ENCODE measurements at regions not wholly inside any gene's neighbourhood (a gene's known extent, or its start where the extent isn't known, plus 50 kb on each side); places are given as distances from the start of the nearest gene placed in this dataset.

DNA sequence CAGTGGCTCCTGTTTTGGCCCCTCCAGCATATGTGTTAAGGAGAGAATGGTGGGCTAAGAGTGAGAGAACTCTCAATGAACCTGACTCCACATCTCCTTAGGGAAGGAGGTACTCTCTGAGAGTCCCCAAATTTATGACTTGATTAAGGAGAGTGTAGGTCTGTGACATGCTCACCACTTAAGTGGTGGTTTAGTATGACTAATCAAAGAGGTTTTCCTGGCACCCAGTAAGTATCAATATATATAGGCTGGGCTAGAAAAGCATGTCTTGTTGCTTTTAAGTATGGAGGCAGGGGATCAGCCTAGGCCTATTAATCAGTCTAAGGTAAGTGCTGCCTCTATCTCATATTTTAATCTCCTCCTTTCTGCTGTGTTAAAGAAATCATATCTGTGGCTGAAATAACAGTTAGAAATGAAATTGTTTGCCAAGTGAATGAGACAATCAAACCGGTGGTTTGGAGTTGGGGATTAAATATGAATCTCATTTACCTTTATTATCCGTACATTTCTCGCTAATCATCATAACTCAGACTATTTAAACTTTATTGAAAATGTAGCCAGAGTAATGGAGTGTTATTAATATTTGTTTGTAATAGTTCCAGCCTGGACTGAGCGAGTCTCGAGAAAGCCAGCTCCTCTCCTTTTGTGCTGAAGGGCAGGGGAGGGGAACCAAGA is 107.7 kb upstream of the MEIS1 start:
- no peak for DNase-seq
- no peaks in the 10 kb centered on the region for H3K4me1 Mint-ChIP-seq (ENCODE audit: low read depth)
- no peak overlapping the region for H3K4me3 Mint-ChIP-seq
- no peaks in the 10 kb centered on the region for H3K9me3 Mint-ChIP-seq
- H3K27ac Mint-ChIP-seq, result no peak overlapping the region
- no peaks in the 10 kb centered on the region for H3K36me3 Mint-ChIP-seq (ENCODE audit: low read depth)
- no peaks in the 10 kb centered on the region for H3K27me3 Mint-ChIP-seq

DNA sequence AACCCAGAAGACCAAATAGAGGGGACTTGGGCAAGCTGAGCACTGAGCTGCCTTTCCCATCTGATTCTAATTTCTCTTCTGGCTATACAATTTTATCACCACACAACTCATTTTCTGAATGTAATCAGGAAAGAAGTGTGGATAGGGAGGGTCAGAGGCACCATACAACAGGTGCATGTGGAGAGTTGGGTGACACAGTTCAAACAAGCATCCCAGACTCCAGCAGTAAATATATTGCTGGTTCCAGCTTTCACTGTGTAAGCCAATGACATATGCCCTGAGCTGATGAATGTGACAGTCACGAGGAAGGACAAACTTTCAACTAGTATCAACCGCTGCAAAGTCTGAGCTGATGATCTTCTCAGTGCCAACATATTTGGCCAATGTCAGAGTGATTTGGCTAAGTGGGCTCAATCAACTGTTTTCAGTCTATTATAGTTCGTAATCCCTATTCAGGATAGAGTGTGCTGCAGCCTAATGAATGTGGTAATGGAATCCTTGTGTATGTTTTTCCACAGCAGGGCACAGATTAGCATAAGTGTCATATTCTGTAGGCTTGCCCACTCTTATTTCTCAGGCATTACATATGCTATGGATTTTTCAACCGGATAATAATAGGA is 109.9 kb upstream of the MEIS1 start:
- Mint-ChIP-seq H3K27me3 (no peaks in the 10 kb centered on the region), H3K27ac (no peak overlapping the region), H3K9me3 (no peaks in the 10 kb centered on the region), H3K36me3 (ENCODE audit: low read depth) (no peaks in the 10 kb centered on the region), H3K4me1 (ENCODE audit: low read depth) (no peaks in the 10 kb centered on the region), H3K4me3 (no peak overlapping the region)
- DNase-seq, result no peak

- Mint-ChIP-seq H3K27me3 (no peaks in the 10 kb centered on the region), H3K9me3 (peaks cover under 1% of the 10 kb centered on the region), H3K4me1 (ENCODE audit: low read depth) (no peaks in the 10 kb centered on the region), H3K4me3 (no peak overlapping the region), H3K27ac (no peak overlapping the region), H3K36me3 (ENCODE audit: low read depth) (no peaks in the 10 kb centered on the region)
- DNase-seq, result no peak
Observed at GRCh38 chr2:66324356-66324755, 110.6 kb upstream of the MEIS1 start.

DNA sequence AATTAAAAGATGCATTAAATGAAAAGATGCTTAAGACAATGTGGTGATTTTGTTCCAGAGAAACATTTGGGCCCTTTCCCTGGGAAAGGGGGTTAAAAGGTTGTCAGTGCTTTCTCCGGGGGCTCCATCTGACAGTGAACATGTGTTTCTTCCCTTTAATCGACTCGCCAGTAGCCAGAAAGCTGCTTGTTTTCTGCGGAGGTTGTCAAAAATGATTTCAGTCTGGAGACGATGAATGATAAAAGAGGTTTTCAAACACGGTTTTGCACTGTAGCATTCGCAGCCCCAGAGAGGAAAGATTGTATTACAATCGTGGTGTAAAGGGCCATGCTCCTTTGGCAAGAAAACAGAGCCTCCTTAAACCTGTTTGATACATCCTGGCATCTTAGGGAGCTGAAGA is 111.5 kb upstream of the MEIS1 start:
- Mint-ChIP-seq H3K27me3 (no peaks in the 10 kb centered on the region), H3K27ac (no peak overlapping the region), H3K4me1 (ENCODE audit: low read depth) (no peaks in the 10 kb centered on the region), H3K36me3 (ENCODE audit: low read depth) (no peaks in the 10 kb centered on the region), H3K4me3 (no peak overlapping the region), H3K9me3 (peaks cover 3% of the 10 kb centered on the region)
- no peak for DNase-seq

GRCh38 chr2:66322506-66323260 is 112.2 kb upstream of the MEIS1 start:
- H3K4me3 Mint-ChIP-seq, result no peak overlapping the region
- peaks cover 3% of the 10 kb centered on the region for H3K9me3 Mint-ChIP-seq
- no peaks in the 10 kb centered on the region for H3K4me1 Mint-ChIP-seq (ENCODE audit: low read depth)
- H3K27me3 Mint-ChIP-seq, result no peaks in the 10 kb centered on the region
- H3K27ac Mint-ChIP-seq, result no peak overlapping the region
- H3K36me3 Mint-ChIP-seq (ENCODE audit: low read depth), result no peaks in the 10 kb centered on the region
- no peak for DNase-seq

GRCh38 chr2:66318009-66318561 is 116.8 kb upstream of the MEIS1 start:
- no peaks in the 10 kb centered on the region for H3K4me1 Mint-ChIP-seq (ENCODE audit: low read depth)
- H3K36me3 Mint-ChIP-seq (ENCODE audit: low read depth), result no peaks in the 10 kb centered on the region
- no peak overlapping the region for H3K27ac Mint-ChIP-seq
- no peaks in the 10 kb centered on the region for H3K27me3 Mint-ChIP-seq
- DNase-seq, result no peak
- no peak overlapping the region for H3K4me3 Mint-ChIP-seq
- H3K9me3 Mint-ChIP-seq, result peaks cover 7% of the 10 kb centered on the region

DNA sequence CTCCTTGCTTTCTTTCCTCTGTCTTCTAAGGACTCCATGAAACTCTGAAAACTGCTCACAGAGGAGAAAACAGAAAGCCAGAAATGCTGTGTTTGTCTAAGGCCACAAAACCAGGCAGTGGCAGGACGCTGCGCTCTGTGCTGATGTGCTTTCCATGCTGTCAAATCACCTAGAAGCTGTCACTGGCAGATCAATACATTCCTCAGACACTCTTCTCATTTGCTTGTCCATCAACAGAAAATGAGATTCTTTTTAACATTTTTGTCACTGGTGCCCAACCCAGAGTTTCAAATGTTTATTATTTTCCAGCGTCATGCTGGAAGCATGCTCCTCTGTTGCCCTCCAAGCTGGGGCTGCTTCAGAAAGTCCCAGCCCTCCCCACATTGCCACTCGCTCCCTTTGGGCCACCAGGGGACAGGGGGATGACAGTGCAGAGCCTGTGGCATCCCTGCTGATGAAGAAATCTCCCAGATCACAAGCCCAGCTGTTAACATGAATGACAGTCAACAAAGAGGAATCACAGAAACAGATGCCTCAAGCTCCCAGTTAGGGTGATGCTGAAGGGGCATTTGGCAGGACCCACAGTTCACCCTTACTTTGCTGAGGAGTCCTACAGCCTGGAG is 117.5 kb upstream of the MEIS1 start:
- no peak overlapping the region for H3K27ac Mint-ChIP-seq
- no peaks in the 10 kb centered on the region for H3K36me3 Mint-ChIP-seq (ENCODE audit: low read depth)
- H3K27me3 Mint-ChIP-seq, result no peaks in the 10 kb centered on the region
- H3K4me1 Mint-ChIP-seq (ENCODE audit: low read depth), result no peaks in the 10 kb centered on the region
- H3K4me3 Mint-ChIP-seq, result no peak overlapping the region
- H3K9me3 Mint-ChIP-seq, result peaks cover 7% of the 10 kb centered on the region
- no peak for DNase-seq

DNA sequence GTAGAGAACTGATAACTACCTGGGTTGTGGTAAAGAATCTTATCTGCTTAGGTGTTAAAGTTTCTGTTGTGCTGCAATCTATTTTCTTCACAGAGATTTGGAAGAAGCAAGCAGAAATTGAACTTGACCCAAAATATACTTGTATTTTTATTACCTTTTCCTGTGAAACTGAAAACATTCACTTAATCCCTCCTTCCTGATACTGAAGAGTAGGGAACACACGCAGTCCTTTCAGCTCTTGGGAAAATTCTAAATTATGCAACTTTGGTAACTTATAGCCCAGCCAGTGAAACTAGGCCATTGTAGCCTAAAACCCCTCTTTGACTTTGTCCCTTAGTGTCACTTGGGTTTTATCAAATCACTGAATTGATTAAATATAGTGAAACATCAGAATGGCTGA is 128.4 kb upstream of the MEIS1 start:
- DNase-seq, result no peak
- H3K36me3 Mint-ChIP-seq (ENCODE audit: low read depth), result no peaks in the 10 kb centered on the region
- H3K4me3 Mint-ChIP-seq, result no peak overlapping the region
- no peaks in the 10 kb centered on the region for H3K4me1 Mint-ChIP-seq (ENCODE audit: low read depth)
- peaks cover 18% of the 10 kb centered on the region for H3K9me3 Mint-ChIP-seq
- H3K27me3 Mint-ChIP-seq, result no peaks in the 10 kb centered on the region
- no peak overlapping the region for H3K27ac Mint-ChIP-seq

- Mint-ChIP-seq H3K27ac (no peak overlapping the region), H3K9me3 (peaks cover 18% of the 10 kb centered on the region), H3K4me3 (no peak overlapping the region), H3K27me3 (no peaks in the 10 kb centered on the region), H3K36me3 (ENCODE audit: low read depth) (no peaks in the 10 kb centered on the region), H3K4me1 (ENCODE audit: low read depth) (no peaks in the 10 kb centered on the region)
- DNase-seq, result no peak
Observed at GRCh38 chr2:66305718-66306117, 129.2 kb upstream of the MEIS1 start.

DNA sequence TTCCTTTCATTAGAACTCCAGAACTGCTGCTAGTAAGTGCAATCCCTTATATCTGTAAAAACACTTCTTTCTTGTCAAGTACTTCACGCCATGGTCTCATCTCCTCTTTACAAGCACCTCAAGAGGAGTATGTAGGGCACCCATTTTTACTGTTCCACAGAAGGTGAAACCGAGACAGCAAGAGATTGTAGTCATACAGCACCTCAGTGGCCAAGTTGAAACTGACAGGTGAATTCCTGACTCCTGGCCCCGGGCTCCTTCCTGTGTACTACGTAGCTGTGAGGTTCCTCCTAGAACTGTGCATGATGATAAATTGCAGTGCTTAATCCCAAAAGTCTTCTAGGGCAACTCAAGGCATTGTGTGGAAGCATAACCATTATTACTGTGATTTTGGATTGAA is 131.5 kb upstream of the MEIS1 start:
- Mint-ChIP-seq H3K9me3 (peaks cover 9% of the 10 kb centered on the region), H3K36me3 (ENCODE audit: low read depth) (no peaks in the 10 kb centered on the region), H3K4me1 (ENCODE audit: low read depth) (no peaks in the 10 kb centered on the region), H3K4me3 (no peak overlapping the region), H3K27me3 (no peaks in the 10 kb centered on the region), H3K27ac (no peak overlapping the region)
- DNase-seq, result no peak

- Mint-ChIP-seq H3K9me3 (peaks cover 3% of the 10 kb centered on the region), H3K27me3 (no peaks in the 10 kb centered on the region), H3K27ac (no peak overlapping the region), H3K4me3 (no peak overlapping the region), H3K4me1 (ENCODE audit: low read depth) (no peaks in the 10 kb centered on the region), H3K36me3 (ENCODE audit: low read depth) (no peaks in the 10 kb centered on the region)
- no peak for DNase-seq
Observed at GRCh38 chr2:66301767-66302140, 133.2 kb upstream of the MEIS1 start.

DNA sequence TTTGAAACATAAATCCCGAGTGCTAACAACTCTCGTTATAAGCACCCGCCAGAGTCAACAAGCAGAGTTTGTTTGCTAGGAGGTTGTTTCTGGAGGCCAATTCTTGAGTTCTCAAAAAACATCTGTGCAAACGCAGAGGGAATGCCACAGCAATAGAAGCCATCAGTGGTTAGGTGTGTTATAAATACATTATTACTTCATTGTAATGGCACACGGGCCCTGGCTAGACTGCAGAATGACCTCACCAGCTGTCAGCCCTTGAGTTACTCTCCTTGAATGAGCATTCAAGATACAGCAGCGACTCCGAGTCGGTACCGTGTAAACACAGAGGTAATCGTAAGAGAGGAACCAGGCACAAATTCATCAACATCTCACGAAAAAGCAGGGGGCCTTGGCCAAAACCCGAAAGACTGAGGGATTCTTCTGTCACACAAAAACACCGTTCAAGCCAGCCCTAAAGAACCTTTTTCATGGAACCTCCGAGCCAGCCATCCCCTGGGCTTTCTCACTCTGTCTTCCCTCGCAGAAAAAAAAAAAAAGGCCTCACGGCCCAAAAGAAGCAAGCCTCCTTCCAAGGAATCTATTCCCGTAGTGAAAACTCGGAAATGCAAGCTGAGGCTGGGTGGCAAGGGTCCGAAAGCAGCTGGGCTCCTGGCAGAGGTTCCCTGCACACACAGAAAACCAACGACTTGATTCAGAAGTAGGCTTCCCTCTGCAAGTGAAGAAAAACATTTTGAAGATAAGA is 133.7 kb upstream of the MEIS1 start:
- no peak overlapping the region for H3K4me3 Mint-ChIP-seq
- H3K27me3 Mint-ChIP-seq, result no peaks in the 10 kb centered on the region
- DNase-seq, result no peak
- no peak overlapping the region for H3K27ac Mint-ChIP-seq
- H3K36me3 Mint-ChIP-seq (ENCODE audit: low read depth), result no peaks in the 10 kb centered on the region
- no peaks in the 10 kb centered on the region for H3K4me1 Mint-ChIP-seq (ENCODE audit: low read depth)
- peaks cover 2% of the 10 kb centered on the region for H3K9me3 Mint-ChIP-seq

DNA sequence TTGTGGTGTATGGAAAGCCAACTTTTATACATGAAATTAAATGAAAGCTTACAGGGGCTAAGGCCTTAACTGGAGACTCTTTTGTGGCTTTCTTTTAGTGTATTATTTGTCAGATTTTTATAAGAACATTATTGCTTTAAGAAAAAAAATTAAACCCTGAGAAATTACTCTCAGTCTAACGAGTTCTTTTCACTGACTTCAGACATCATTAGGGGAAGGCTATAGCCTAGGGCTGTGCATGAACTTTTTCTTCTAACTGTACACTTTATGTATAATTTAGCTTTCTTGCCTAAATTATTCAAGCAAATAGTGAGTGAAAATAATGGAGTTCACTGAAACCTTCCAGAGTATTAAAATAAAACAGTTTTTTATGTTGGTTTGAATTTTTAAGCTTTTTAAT is 151.1 kb upstream of the MEIS1 start:
- Mint-ChIP-seq H3K36me3 (ENCODE audit: low read depth) (no peaks in the 10 kb centered on the region), H3K4me1 (ENCODE audit: low read depth) (no peaks in the 10 kb centered on the region)

DNA sequence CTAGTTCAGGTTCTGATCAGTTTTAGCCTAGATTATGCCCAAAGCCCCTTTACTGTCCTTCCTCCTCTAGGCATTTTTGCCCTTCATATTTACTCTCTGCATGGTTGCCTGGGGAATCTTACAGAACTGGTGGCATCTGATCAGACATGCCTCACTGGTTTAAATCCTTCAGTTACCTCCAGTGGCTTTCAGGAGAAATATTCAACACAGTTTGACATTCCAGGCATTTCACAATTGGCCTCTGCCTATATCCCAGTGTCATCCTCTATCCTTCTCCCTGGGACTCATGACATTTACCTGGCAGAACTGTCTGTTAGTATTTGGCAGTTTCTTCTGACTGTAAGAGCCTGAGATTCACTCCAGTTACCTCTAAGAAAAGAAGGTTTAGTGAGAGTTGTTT is 152.9 kb upstream of the MEIS1 start:
- no peaks in the 10 kb centered on the region for H3K4me1 Mint-ChIP-seq (ENCODE audit: low read depth)
- no peaks in the 10 kb centered on the region for H3K36me3 Mint-ChIP-seq (ENCODE audit: low read depth)
- no peak overlapping the region for H3K27ac Mint-ChIP-seq
- no peaks in the 10 kb centered on the region for H3K27me3 Mint-ChIP-seq
- no peak for DNase-seq
- no peaks in the 10 kb centered on the region for H3K9me3 Mint-ChIP-seq
- no peak overlapping the region for H3K4me3 Mint-ChIP-seq

More for the DNA sequence above, 151.1 kb upstream of the MEIS1 start:
- DNase-seq, result no peak
- H3K27ac Mint-ChIP-seq, result no peak overlapping the region
- H3K4me3 Mint-ChIP-seq, result no peak overlapping the region
- H3K9me3 Mint-ChIP-seq, result no peaks in the 10 kb centered on the region
- no peaks in the 10 kb centered on the region for H3K27me3 Mint-ChIP-seq

All from activated T-cell treated with anti-CD3 and anti-CD28 coated beads, Interleukin-2, amount 50 U/mL, for 24 hours (primary cell).